ENCODE measurements at regions not wholly inside any gene's neighbourhood (a gene's known extent, or its start where the extent isn't known, plus 50 kb on each side); places are given as distances from the start of the nearest gene placed in this dataset.

- DNase-seq (ENCODE audit: low spot score) (no peak), ATAC-seq (no peak)
Measured at GRCh38 chr18:22667616-22668422, 250.1 kb upstream of the CTAGE1 start.

DNA sequence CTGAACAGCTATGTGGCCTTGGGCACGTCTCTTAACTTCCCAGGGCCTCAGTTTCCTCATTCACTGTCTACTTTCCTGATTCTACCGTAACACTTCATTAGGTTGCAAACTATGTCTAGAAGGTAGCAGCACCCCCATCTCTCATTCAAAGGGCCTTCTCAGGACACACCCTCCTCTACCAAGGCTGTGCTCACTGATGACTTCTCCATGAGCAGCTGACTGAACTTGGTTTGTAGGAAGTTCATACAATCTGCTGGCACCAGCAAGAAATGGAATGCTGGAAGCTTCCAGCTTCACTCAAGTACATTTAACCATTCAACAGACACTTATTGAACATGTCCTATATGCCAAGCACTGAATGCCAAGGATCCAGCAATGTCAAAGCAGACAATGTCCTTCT lies 250.8 kb upstream of the CTAGE1 start:
- DNase-seq (ENCODE audit: low spot score): no peak
- no peak for ATAC-seq

DNA sequence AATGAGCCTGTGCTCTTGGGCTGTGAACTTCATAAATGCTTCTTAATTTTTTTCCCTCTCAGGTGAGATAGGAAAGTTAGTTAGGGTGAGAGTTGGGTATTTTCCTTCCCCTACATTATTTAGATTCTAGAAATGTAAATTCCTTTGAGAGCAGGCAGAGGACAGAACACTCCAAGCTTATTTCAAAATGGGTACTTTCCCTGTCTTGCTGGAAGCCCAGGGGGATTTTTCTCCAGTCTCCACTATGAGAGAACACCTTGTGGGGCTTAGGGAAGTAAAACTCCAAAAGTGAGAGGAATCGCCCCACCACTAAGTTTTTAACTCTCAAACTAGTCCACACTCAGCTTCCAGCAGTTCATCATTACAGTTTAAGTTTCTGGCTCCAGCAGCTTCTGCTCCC lies 253.2 kb upstream of the CTAGE1 start:
- ATAC-seq (no peak), DNase-seq (ENCODE audit: low spot score) (no peak)

GRCh38 chr18:22673182-22673862 lies 255.6 kb upstream of the CTAGE1 start:
- DNase-seq (ENCODE audit: low spot score) (no peak), ATAC-seq (no peak)

GRCh38 chr18:22674272-22674671 lies 256.6 kb upstream of the CTAGE1 start:
- ATAC-seq (no peak), DNase-seq (ENCODE audit: low spot score) (no peak)

DNA sequence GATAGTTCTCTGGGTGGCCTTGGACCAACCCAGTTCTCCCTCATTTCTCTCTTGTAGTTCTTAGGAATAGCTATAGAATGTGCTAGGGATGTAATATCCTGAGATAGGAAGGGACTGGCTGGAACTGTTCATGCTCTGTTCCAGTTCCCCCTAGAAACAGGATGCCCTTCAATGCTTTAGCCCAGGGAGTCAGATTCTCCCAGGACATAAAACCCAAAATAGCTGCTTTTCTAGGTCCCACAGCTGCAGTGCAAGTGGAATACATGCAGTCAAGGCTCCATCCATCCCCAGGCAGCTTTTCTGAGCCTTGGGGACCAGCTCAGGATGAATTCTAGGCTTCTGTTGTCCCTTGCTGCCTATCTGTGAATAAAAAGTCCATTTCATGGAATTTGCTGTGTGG lies 257.3 kb upstream of the CTAGE1 start:
- DNase-seq (ENCODE audit: low spot score): no peak

DNA sequence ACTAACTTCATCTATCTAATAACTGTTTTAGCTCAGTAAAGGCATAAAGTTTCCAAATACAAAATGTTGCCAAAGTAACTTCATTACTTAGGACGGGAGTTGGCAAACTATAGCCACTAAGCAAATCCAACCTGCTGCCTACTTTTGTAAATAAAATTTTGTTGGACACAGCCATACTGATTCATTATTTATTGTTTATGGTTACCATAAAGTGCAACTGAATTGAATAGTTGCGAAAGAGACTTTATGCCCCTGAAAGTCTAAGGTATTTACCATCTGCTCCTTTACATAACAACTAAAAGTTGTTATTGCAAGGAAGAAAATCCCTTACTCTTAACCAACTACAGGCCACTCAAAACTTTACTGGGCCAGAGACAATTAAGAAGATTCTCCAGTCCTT lies 256.7 kb upstream of the RBBP8 start:
- no peak for ATAC-seq
- DNase-seq (ENCODE audit: low spot score): no peak

More for the DNA sequence above, 257.3 kb upstream of the CTAGE1 start:
- ATAC-seq: no peak

DNA sequence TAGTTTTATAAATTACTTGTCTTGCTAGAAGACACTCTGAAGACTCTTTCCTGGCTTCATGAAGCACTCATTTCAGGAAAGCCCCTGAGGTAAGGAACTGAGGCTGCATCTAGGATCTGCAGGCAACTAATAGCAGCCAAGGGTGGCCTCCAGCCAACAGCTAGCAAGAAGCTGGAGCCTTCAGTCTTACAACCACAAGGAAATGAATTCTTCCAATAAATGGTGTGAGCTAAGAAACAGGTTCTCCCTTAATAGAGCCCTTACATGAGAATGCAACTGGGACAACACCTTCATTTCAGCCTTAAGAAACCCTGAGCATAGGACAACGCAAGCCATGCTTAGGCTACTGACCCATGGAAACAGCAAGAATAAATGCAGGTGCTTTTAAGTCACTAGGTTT lies 254.6 kb upstream of the RBBP8 start:
- DNase-seq (ENCODE audit: low spot score): no peak
- no peak for ATAC-seq

GRCh38 chr18:22680944-22681343 lies 252.2 kb upstream of the RBBP8 start:
- no peak for ATAC-seq
- DNase-seq (ENCODE audit: low spot score): no peak

DNA sequence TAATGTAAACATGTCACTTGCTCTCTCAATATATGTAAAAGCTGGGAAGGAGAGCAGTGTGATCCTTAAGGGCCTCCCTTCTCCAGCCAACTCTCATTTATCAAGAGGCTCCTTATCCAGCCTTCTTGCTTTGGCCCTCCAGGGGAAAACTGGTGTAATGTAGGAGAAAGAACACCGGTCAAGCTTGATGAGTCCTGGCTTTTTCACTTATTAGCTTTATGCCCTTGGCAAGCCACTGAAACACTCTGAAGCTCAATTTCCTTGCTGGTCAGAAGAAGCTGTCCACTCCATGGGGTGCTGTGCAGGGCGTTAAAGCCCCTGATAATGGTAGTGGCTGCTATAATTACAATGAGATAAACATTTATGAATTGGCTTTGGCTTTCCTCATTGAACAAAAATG lies 251.2 kb upstream of the RBBP8 start:
- no peak for DNase-seq (ENCODE audit: low spot score)
- ATAC-seq: no peak

- no peak for DNase-seq (ENCODE audit: low spot score)
- ATAC-seq: no peak
Measured at GRCh38 chr18:22682720-22683119, 250.4 kb upstream of the RBBP8 start.

DNA sequence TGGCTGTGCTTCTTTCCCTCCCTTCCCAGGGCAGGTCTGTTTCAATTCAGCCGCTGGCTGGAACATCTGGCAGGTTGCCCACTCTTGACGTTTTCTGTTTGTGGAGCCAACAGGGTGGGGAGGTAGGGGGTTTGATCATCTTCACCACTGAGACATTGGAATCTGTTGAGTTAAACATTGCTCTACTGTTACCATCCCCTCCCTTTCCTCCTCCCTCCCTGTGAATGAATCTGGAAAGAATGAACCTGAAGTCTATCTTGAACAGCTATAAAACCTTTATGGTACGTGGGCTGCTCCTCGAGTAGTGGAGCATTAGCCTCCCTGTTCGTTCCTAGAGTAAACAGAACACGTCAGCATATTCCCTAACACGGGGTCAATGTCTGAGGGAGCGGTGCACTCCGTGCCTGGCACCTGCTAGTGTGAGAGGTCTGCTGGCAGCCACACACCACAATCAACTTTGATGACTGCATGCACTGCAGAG lies 249.9 kb upstream of the RBBP8 start:
- ATAC-seq: peak; percentile 85

DNA sequence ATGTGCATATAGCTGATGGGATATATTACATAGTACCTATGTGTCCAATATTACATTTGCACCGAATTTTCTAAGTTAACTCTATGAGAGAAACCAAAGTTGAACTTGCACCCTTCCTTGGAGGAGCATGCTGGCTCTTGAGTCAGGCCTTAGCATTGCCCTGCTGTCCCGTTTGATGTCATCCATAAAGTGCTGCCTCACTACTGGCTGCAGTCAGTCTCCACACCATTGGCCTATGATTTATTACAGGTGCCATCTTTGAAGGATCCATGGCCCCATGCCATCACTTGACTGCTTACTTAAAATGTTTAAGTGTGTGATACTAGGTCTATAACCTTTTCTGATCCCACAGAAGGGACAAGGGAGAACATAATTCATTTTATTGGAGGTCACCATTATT lies 249.3 kb upstream of the RBBP8 start:
- ATAC-seq: peak; percentile 4
- DNase-seq (ENCODE audit: low spot score): no peak

More for the DNA sequence above, 249.9 kb upstream of the RBBP8 start:
- DNase-seq (ENCODE audit: low spot score): peak; percentile 94

DNA sequence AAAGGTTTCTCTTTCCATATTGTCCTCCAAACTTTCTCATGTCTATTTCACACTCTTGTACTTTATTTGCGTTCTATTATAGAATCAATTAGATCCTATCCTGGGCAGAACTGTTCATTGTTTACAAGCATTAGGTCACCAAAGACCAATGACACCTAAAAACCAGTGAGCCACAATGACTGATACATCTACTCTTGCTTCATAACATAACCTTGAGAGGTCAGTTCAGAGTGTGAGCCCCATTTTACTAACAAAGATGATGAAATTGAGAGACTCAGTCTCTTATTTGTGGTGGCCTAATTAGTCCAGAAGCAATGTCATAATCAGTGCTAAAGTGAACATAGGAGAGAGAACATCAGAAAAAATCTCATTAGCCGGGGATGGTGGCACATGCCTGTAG lies 248.9 kb upstream of the RBBP8 start:
- ATAC-seq (peak; percentile 53), DNase-seq (ENCODE audit: low spot score) (no peak)

- ATAC-seq: peak; percentile 5
Measured at GRCh38 chr18:22685788-22686187, 247.3 kb upstream of the RBBP8 start.

GRCh38 chr18:22687892-22688680 lies 245.0 kb upstream of the RBBP8 start:
- DNase-seq (ENCODE audit: low spot score): no peak
- peak; percentile 35 for ATAC-seq

More at GRCh38 chr18:22685788-22686187, 247.3 kb upstream of the RBBP8 start:
- DNase-seq (ENCODE audit: low spot score): no peak

- DNase-seq (ENCODE audit: low spot score) (peak; percentile 60), ATAC-seq (peak; percentile 68)
Measured at GRCh38 chr18:22688877-22689496, 244.1 kb upstream of the RBBP8 start.

GRCh38 chr18:22689712-22690111 lies 243.4 kb upstream of the RBBP8 start:
- ATAC-seq (peak; percentile 34), DNase-seq (ENCODE audit: low spot score) (no peak)

GRCh38 chr18:22690556-22690955 lies 242.6 kb upstream of the RBBP8 start:
- no peak for ATAC-seq

GRCh38 chr18:22691946-22692710 lies 241.0 kb upstream of the RBBP8 start:
- DNase-seq (ENCODE audit: low spot score): no peak

More at GRCh38 chr18:22690556-22690955, 242.6 kb upstream of the RBBP8 start:
- no peak for DNase-seq (ENCODE audit: low spot score)

More at GRCh38 chr18:22691946-22692710, 241.0 kb upstream of the RBBP8 start:
- ATAC-seq: no peak
